Cardiac muscle cell (in vitro differentiated cells and primary cell): ENCODE measurements at regions not wholly inside any gene's neighbourhood (a gene's known extent, or its start where the extent isn't known, plus 50 kb on each side); places are given as distances from the start of the nearest gene placed in this dataset.
"Not testable (repeated sequence)": the region's sequence is repeated elsewhere in the genome, so short reads cannot be mapped to it uniquely, and the experiment has no call there.

Experiments
- DNase-seq, 2 donors: peaks; one replicate each; pipeline versions ENCODE4 v3.0.0 to v3.0.0-alpha.2; 2010 to 2017; ENCODE audit warnings: low read depth in 1 of 2, low spot score in 1 of 2
- H3K27ac ChIP-seq: fragments of 200-600 bp; sonication (generic); 2 replicates; pipeline ENCODE4 v1.5.1; 2016
- H3K27me3 ChIP-seq: fragments of 200-600 bp; sonication (generic); 2 replicates; pipeline ENCODE4 v1.6.0; 2016; ENCODE audit warnings: control low read depth
- H3K36me3 ChIP-seq: fragments of 200-600 bp; sonication (generic); 2 replicates; pipeline ENCODE4 v1.5.1; 2016; ENCODE audit warnings: control low read depth
- H3K4me1 ChIP-seq: fragments of 200-600 bp; sonication (generic); 2 replicates; pipeline ENCODE4 v1.8.1; 2017; ENCODE audit warnings: low read depth, mild to moderate bottlenecking, mixed run types
- H3K4me3 ChIP-seq: fragments of 200-600 bp; sonication (generic); 2 replicates; pipeline ENCODE4 v1.5.1; 2016; ENCODE audit warnings: mild to moderate bottlenecking
- H3K9me3 ChIP-seq: fragments of 200-600 bp; sonication (generic); 2 replicates; pipeline ENCODE4 v1.5.1; 2017; ENCODE audit warnings: low read depth, mild to moderate bottlenecking, control low read depth
- TF ChIP-seq, protein P1 (sequence below): IDR thresholded peaks from 2 replicates; pipeline ENCODE4 v1.5.1; 2012; ENCODE audit warnings: low read depth, mild to moderate bottlenecking, low read length

DNA sequence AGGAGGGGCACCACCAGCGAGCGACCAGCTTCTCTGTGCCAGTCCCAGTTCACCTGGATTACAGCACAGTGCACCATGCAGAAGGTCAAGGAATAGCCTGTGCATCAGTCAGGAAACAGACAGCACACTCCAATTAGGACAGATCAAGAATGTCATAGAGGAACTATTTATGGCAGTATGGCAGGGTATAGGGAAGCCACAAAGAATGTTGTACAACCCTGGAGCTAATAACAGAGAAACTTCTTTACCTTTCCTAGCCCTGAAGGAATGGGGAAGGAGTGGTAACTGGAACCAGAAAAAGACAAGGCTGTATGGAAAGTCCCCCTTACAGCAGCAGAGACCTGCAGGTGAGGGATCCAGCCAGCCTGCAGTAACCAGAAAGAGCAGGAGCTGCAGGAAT, 87.8 kb upstream of the USP24 start:
- Histone ChIP-seq H3K9me3 (no peaks in the 10 kb centered on the region), H3K27me3 (no peaks in the 10 kb centered on the region), H3K4me1 (no peaks in the 10 kb centered on the region), H3K36me3 (no peaks in the 10 kb centered on the region), H3K27ac (no peak overlapping the region), H3K4me3 (no peak overlapping the region)
- no peak for DNase-seq
- TF ChIP-seq, protein P1, sequence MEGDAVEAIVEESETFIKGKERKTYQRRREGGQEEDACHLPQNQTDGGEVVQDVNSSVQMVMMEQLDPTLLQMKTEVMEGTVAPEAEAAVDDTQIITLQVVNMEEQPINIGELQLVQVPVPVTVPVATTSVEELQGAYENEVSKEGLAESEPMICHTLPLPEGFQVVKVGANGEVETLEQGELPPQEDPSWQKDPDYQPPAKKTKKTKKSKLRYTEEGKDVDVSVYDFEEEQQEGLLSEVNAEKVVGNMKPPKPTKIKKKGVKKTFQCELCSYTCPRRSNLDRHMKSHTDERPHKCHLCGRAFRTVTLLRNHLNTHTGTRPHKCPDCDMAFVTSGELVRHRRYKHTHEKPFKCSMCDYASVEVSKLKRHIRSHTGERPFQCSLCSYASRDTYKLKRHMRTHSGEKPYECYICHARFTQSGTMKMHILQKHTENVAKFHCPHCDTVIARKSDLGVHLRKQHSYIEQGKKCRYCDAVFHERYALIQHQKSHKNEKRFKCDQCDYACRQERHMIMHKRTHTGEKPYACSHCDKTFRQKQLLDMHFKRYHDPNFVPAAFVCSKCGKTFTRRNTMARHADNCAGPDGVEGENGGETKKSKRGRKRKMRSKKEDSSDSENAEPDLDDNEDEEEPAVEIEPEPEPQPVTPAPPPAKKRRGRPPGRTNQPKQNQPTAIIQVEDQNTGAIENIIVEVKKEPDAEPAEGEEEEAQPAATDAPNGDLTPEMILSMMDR = no peak

DNA sequence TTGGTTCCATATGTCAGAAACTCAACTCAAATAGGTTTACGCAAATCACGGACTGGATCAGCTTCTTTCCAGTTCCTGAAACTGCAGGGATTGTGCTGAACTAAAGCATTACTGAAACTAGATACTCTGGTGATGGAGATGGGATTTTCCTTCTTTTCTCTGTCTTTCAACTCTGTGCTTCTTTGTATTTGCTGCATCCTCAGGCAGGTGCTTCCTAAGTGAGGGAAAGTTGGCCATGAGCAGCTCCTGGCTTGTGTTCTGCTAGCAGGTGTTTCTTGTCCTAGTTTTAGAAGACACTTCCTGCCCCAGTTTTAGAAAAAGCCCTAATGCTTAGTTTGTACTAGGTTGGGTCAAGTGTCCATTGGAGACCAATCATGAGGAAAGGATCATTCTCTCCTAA, 86.7 kb upstream of the USP24 start:
- H3K4me3 ChIP-seq = no peak overlapping the region
- no peaks in the 10 kb centered on the region for H3K9me3 ChIP-seq
- no peak for DNase-seq
- H3K27ac ChIP-seq = no peak overlapping the region
- H3K27me3 ChIP-seq = no peaks in the 10 kb centered on the region
- TF ChIP-seq, protein P1 = no peak
- H3K36me3 ChIP-seq = no peaks in the 10 kb centered on the region
- no peaks in the 10 kb centered on the region for H3K4me1 ChIP-seq

DNA sequence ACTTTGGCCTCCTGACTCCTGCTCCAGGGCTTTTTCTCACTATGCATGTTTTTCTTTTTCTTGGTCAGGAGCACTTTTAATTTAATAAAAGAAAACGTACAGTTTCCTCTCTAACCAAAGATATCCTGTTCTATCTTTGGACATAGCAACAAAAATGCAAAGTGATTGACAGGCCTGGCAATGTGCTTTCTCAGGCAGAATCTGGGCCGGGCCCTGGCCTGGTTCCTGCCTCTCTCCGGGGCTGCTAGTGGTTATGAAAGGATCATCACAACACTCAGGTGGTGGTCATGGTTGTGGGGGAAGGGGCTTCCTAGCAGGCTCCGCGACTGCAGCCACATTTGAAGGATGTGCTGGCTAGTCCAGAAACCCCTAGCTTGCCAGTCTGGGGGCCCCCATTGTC, 85.8 kb upstream of the USP24 start:
- Histone ChIP-seq H3K4me1 (no peaks in the 10 kb centered on the region), H3K27ac (no peak overlapping the region), H3K36me3 (no peaks in the 10 kb centered on the region), H3K9me3 (no peaks in the 10 kb centered on the region), H3K4me3 (no peak overlapping the region), H3K27me3 (no peaks in the 10 kb centered on the region)
- TF ChIP-seq, protein P1 = no peak
- DNase-seq = no peak

DNA sequence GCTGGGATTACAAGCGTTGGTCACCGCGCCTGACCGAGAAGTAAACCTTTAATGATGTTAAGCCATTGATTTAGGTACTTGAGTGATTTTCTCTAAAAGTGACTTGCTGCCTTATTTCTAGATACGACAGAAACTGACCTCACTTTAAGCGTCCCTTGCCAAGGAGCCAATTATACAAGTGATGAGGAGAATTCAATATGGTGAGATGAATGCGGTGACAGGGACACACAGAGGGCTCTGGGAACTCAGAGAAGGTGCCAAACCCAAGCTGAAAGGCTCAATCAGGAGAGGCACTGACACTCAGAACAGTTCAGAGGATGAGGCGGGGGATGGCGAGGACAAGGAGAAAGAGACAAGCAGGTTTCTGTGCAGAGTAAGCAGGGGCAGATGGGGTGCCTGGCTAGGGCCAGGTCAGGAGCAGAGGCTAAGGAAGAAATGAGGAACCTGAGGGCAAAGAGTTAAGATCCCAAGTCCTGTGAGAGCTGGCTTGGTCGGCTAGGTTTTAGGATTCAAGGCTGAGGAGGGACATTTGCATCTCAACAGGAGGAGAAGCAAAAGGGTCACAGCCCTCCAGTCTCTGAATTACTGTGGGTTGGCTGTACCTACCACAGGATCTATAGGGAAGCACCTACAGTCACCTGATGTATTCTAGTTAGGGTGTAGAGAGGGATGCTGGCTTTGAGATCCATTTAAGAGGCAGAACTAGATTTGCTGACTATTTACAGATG, 83.2 kb upstream of the USP24 start:
- Histone ChIP-seq H3K4me3 (no peak overlapping the region), H3K36me3 (no peaks in the 10 kb centered on the region), H3K27me3 (no peaks in the 10 kb centered on the region), H3K27ac (no peak overlapping the region), H3K9me3 (no peaks in the 10 kb centered on the region), H3K4me1 (no peaks in the 10 kb centered on the region)
- TF ChIP-seq, protein P1 = no peak
- no peak for DNase-seq

DNA sequence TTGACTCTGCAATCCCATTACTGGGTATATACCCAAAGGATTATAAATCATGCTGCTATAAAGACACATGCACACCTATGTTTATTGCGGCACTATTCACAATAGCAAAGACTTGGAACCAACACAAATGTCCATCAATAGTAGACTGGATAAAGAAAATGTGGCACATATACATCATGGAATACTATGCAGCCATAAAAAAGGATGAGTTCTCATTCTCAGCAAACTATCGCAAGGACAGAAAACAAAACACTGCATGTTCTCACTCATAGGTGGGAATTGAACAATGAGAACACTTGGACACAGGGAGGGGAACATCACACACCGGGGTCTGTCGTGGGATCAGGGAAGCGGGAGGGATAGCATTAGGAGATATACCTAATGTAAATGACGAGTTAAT, 81.1 kb upstream of the USP24 start:
- H3K27ac ChIP-seq, H3K36me3 ChIP-seq, H3K27me3 ChIP-seq, H3K9me3 ChIP-seq, DNase-seq, H3K4me3 ChIP-seq, H3K4me1 ChIP-seq: not testable (repeated sequence)

DNA sequence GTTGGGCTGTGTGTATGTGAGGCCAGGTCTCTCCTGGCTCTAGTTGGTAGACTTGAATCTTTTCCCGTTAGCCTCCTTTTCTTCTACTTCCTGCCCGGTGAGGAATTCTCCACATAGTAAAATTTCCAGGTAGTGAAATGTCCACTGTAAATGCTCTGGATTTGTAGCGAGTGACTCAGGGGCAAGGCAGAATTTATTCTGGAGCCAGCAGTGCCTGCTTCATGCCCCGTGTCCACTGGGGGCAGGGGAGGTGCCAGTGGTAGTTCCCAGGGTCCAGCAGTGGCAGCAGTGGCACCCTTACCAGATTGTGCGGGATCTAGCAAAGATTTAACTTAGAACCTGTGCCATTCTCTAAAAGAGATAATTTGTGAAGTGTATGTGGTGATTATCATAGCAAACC, 74.5 kb upstream of the USP24 start:
- Histone ChIP-seq H3K27me3 (no peaks in the 10 kb centered on the region), H3K4me3 (no peak overlapping the region), H3K27ac (no peak overlapping the region), H3K9me3 (no peaks in the 10 kb centered on the region), H3K4me1 (no peaks in the 10 kb centered on the region), H3K36me3 (no peaks in the 10 kb centered on the region)
- TF ChIP-seq, protein P1 = no peak
- no peak for DNase-seq
